Naive thymus-derived CD4-positive, alpha-beta T cell (primary cell): ENCODE measurements at regions not wholly inside any gene's neighbourhood (a gene's known extent, or its start where the extent isn't known, plus 50 kb on each side); places are given as distances from the start of the nearest gene placed in this dataset.

Source experiments
- ATAC-seq: fragments of 150-1000 bp; cut with Tn5 transposase; 2 replicates; pipeline ENCODE4 v1.10.0; 2021; ENCODE audit warnings: mild to moderate bottlenecking, moderate library complexity
- CTCF ChIA-PET: fragments of 350-600 bp; sonication (Branson Sonifier 250); formaldehyde crosslinking; loops from one replicate; lab custom pipeline; 2021; ENCODE audit warnings: antibody characterized with exemption; lab: Charles Lee
- POLR2A ChIA-PET: fragments of 350-600 bp; sonication (Branson Sonifier 250); formaldehyde crosslinking; loops from one replicate; lab custom pipeline; 2021; ENCODE audit warnings: antibody characterized with exemption, inconsistent platforms; lab: Charles Lee
- DNase-seq, 9 donors: peaks; one replicate each; pipeline versions ENCODE4 v3.0.0 to v3.0.0-alpha.2; 2020 to 2022; ENCODE audit warnings: mixed read lengths in 1 of 9
- H3K27ac ChIP-seq: one replicate; pipeline ENCODE4 v1.7.0; 2013; ENCODE audit warnings: mild to moderate bottlenecking, low read depth, low read length, moderate library complexity
- H3K27me3 ChIP-seq, 2 donors: one replicate each; pipeline ENCODE4 v1.7.0; 2013; ENCODE audit warnings: low read length in 2 of 2, mild to moderate bottlenecking in 2 of 2, moderate library complexity in 2 of 2; ENCODE audit not compliant: control insufficient read depth in 2 of 2, insufficient read depth in 2 of 2
- H3K36me3 ChIP-seq, 3 experiments: 1 replicate in 2 of 3; 2 replicates in 1 of 3; pipeline ENCODE4 v1.7.0; 2013; ENCODE audit warnings: low read length in 3 of 3, mild to moderate bottlenecking in 3 of 3, moderate library complexity in 1 of 3; ENCODE audit not compliant: insufficient read depth in 3 of 3, control insufficient read depth in 2 of 3
- H3K4me1 ChIP-seq, 2 donors: one replicate each; pipeline ENCODE4 v1.7.0; 2013; ENCODE audit warnings: low read length in 2 of 2, mild to moderate bottlenecking in 2 of 2, moderate library complexity in 1 of 2; ENCODE audit not compliant: control insufficient read depth in 2 of 2, insufficient read depth in 2 of 2
- H3K4me3 ChIP-seq: 2 replicates; pipeline ENCODE4 v1.7.0; 2013; ENCODE audit warnings: mild to moderate bottlenecking, low read length
- H3K9me3 ChIP-seq, 3 experiments: 1 replicate in 2 of 3; 2 replicates in 1 of 3; pipeline ENCODE4 v1.7.0; 2013; ENCODE audit warnings: low read length in 3 of 3; ENCODE audit not compliant: control insufficient read depth in 2 of 3
- H3K27ac Mint-ChIP-seq, 9 donors: one replicate each; pipeline ENCODE4 v1.8.0; 2020 to 2022; ENCODE audit warnings: mixed read lengths in 9 of 9, mild to moderate bottlenecking in 8 of 9, moderate library complexity in 5 of 9, inconsistent platforms in 2 of 9
- H3K27me3 Mint-ChIP-seq, 5 donors: one replicate each; pipeline ENCODE4 v1.8.0; 2021 to 2022; ENCODE audit warnings: mixed read lengths in 5 of 5, mild to moderate bottlenecking in 1 of 5
- H3K36me3 Mint-ChIP-seq, 5 donors: one replicate each; pipeline ENCODE4 v1.8.0; 2020 to 2022; ENCODE audit warnings: mixed read lengths in 5 of 5, mild to moderate bottlenecking in 3 of 5, inconsistent platforms in 1 of 5
- H3K4me1 Mint-ChIP-seq, 7 donors: one replicate each; pipeline ENCODE4 v1.8.0; 2020 to 2022; ENCODE audit warnings: mixed read lengths in 7 of 7, mild to moderate bottlenecking in 3 of 7, inconsistent platforms in 1 of 7
- H3K4me3 Mint-ChIP-seq, 10 donors: one replicate each; pipeline ENCODE4 v1.8.0; 2020 to 2022; ENCODE audit warnings: mild to moderate bottlenecking in 10 of 10, mixed read lengths in 10 of 10, moderate library complexity in 6 of 10, inconsistent platforms in 2 of 10
- H3K9me3 Mint-ChIP-seq, 11 donors: one replicate each; pipeline ENCODE4 v1.8.0; 2020 to 2022; ENCODE audit warnings: mixed read lengths in 11 of 11, mild to moderate bottlenecking in 4 of 11, inconsistent platforms in 1 of 11, moderate library complexity in 1 of 11
- intact Hi-C, 2 donors: fragments of 100-400 bp; cut with micrococcal nuclease; formaldehyde crosslinking; loops; one replicate each; pipeline ENCODE4 v1.15.1; 2023

DNA sequence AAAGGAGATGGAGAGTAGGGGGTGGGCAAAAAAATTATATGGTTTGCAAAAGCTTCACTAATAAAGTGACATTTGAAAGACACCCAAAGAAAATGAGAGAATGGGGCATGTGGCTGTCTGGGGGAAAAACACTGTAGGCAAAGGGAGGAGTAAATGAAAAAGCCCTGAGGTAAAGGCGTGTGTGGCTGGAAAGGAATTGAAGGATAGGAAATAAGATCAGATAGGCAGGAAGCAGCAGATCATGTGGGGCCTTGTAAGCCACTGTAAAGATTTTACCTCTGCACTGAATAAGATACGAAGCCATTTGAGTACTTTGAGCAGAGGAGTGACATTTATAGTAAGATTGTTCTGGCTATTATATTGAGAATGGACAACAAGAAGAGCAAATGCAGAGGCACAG is 49.8 kb upstream of the FDX1 start:
- Histone ChIP-seq H3K4me1 (no peaks in the 10 kb centered on the region), H3K4me3 (no peak overlapping the region), H3K36me3 (no peaks in the 10 kb centered on the region), H3K27me3 (no peaks in the 10 kb centered on the region), H3K27ac (no peak overlapping the region), H3K9me3 (no peaks in the 10 kb centered on the region)
- H3K4me3 Mint-ChIP-seq: no peak overlapping the region
- intact Hi-C loops: loop anchor here (5.0 kb wide), 3 partner anchors 83 to 847 kb away; partner anchors contain the start of gene RDX (in 1 of the 2)
- H3K4me1 Mint-ChIP-seq: peaks cover 0 to 9% (median 5%) of the 10 kb centered on the region in 7 donors
- DNase-seq: no peak
- peaks cover 0 to 2% (median 0%) of the 10 kb centered on the region in 11 donors for H3K9me3 Mint-ChIP-seq
- CTCF ChIA-PET: no interaction called here
- peaks cover 0 to 6% (median 4%) of the 10 kb centered on the region in 5 donors for H3K27me3 Mint-ChIP-seq
- ATAC-seq: no peak
- H3K27ac Mint-ChIP-seq: no peak overlapping the region
- H3K36me3 Mint-ChIP-seq: peaks cover 0 to 4% (median 0%) of the 10 kb centered on the region in 5 donors
- POLR2A ChIA-PET: no interaction called here
